Karpas-422 (cell line): ENCODE measurements at regions not wholly inside any gene's neighbourhood (a gene's known extent, or its start where the extent isn't known, plus 50 kb on each side); places are given as distances from the start of the nearest gene placed in this dataset.

Source experiments
- DNase-seq: peaks from one replicate; pipeline ENCODE4 v3.0.0-alpha.2; 2015
- H2AFZ ChIP-seq: fragments of 200-600 bp; sonication (generic); 2 replicates; pipeline ENCODE4 v1.6.1; 2014; ENCODE audit warnings: antibody characterized with exemption, low read length, mixed read lengths
- H3K27ac ChIP-seq: fragments of 200-600 bp; sonication (generic); 2 replicates; pipeline ENCODE4 v1.5.1; 2014; ENCODE audit warnings: mild to moderate bottlenecking, low read length, moderate library complexity
- H3K27me3 ChIP-seq: fragments of 200-600 bp; sonication (generic); 2 replicates; pipeline ENCODE4 v1.6.1; 2014; ENCODE audit warnings: low read length, mixed read lengths
- H3K36me3 ChIP-seq: fragments of 200-600 bp; sonication (generic); 2 replicates; pipeline ENCODE4 v1.6.1; 2014; ENCODE audit warnings: low read length, mixed read lengths; ENCODE audit not compliant: insufficient read depth
- H3K4me1 ChIP-seq: fragments of 200-600 bp; sonication (generic); 2 replicates; pipeline ENCODE4 v1.6.1; 2014; ENCODE audit warnings: mild to moderate bottlenecking, low read length, mixed read lengths
- H3K4me2 ChIP-seq: fragments of 200-600 bp; sonication (generic); 2 replicates; pipeline ENCODE4 v1.6.1; 2014; ENCODE audit warnings: low read length, low read depth, mild to moderate bottlenecking; ENCODE audit not compliant: poor library complexity, severe bottlenecking
- H3K4me3 ChIP-seq: fragments of 200-600 bp; sonication (generic); 2 replicates; pipeline ENCODE4 v1.5.1; 2014; ENCODE audit warnings: mild to moderate bottlenecking, antibody characterized with exemption, low read length, mixed read lengths
- H3K79me2 ChIP-seq: fragments of 200-600 bp; sonication (generic); 2 replicates; pipeline ENCODE4 v1.6.1; 2014; ENCODE audit warnings: mild to moderate bottlenecking, low read length, mixed read lengths
- H3K9ac ChIP-seq: fragments of 200-600 bp; sonication (generic); 2 replicates; pipeline ENCODE4 v1.6.0; 2014; ENCODE audit warnings: low read length
- H3K9me2 ChIP-seq: fragments of 200-600 bp; sonication (generic), shearing (Covaris generic); replicated peaks from 2 replicates; pipeline ENCODE4 v1.6.0; 2014; ENCODE audit warnings: mild to moderate bottlenecking, low read length, moderate library complexity; ENCODE audit not compliant: insufficient read depth
- H3K9me3 ChIP-seq: fragments of 300-700, 200-600 bp; sonication (generic); 2 replicates; pipeline ENCODE4 v1.6.1; 2014; ENCODE audit warnings: low read length, mixed read lengths
- H4K20me1 ChIP-seq: fragments of 200-600 bp; sonication (generic); 2 replicates; pipeline ENCODE4 v1.6.1; 2014; ENCODE audit warnings: mild to moderate bottlenecking, antibody characterized with exemption, low read length, low read depth; ENCODE audit not compliant: insufficient read depth

DNA sequence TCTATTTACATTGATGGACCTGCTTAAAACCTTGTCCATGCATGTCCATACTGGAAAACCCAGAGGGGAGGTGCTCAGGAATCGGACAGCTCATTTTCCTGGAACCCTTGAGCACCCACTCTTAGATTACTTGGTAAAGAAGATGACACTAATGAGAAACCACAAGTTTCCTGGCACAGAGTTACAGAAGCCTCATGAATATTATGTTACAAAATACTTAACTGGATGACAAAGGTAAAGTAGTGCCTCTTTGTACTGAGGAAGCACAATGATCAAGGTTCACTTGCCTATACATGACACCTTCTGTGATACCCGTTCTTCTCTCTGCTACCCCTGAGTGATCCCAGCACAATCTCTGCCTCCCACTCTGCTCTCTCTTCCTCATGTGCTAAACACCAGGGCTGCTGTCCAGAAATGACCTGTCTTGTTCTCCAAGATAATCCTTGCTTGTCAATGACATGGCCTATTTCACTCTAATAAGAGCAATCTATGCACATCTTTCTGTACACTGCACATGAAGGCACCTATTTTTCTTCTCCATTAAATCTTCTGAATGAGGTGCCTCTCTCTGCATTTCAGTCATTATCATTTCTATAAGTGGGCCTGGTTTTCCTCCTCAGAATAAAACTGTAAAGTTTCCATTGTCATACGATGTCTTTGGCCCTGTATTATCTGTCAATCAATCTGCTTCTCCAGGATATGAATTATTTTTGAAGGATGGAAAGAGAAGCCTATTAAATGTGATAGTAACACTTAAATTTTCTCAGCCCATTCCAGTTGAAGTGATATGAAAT, 684.0 kb upstream of the ACO1 start:
- H3K4me1 ChIP-seq = no peaks in the 10 kb centered on the region
- no peaks in the 10 kb centered on the region for H3K36me3 ChIP-seq
- H3K9me3 ChIP-seq = no peaks in the 10 kb centered on the region; the same call in 1 of the 2 replicates
- no peak overlapping the region for H3K4me3 ChIP-seq
- H3K27ac ChIP-seq = no peak overlapping the region
- H2AFZ ChIP-seq = no peak overlapping the region
- no peak overlapping the region for H3K4me2 ChIP-seq
- no peak for DNase-seq
- no peaks in the 10 kb centered on the region for H3K79me2 ChIP-seq
- H4K20me1 ChIP-seq = no peaks in the 10 kb centered on the region
- H3K9ac ChIP-seq = no peak overlapping the region
- no peaks in the 10 kb centered on the region for H3K9me2 ChIP-seq
- no peaks in the 10 kb centered on the region for H3K27me3 ChIP-seq

GRCh38 chr9:31702957-31703356, 681.5 kb upstream of the ACO1 start:
- H3K4me3 ChIP-seq = no peak overlapping the region
- no peaks in the 10 kb centered on the region for H3K27me3 ChIP-seq
- no peaks in the 10 kb centered on the region for H3K9me2 ChIP-seq
- H3K79me2 ChIP-seq = no peaks in the 10 kb centered on the region
- no peak overlapping the region for H2AFZ ChIP-seq
- H3K9ac ChIP-seq = no peak overlapping the region
- no peak for DNase-seq
- no peaks in the 10 kb centered on the region; the same call in 1 of the 2 replicates for H3K9me3 ChIP-seq
- no peaks in the 10 kb centered on the region for H3K4me1 ChIP-seq
- H4K20me1 ChIP-seq = no peaks in the 10 kb centered on the region
- H3K27ac ChIP-seq = no peak overlapping the region
- H3K36me3 ChIP-seq = no peaks in the 10 kb centered on the region
- no peak overlapping the region for H3K4me2 ChIP-seq

GRCh38 chr9:31715250-31715649, 669.2 kb upstream of the ACO1 start:
- Histone ChIP-seq H4K20me1 (no peaks in the 10 kb centered on the region), H3K9me2 (no peaks in the 10 kb centered on the region; the same call in 1 of the 2 replicates), H3K9ac (no peak overlapping the region), H3K9me3 (peaks cover 3% of the 10 kb centered on the region), H3K79me2 (no peaks in the 10 kb centered on the region), H3K4me2 (no peak overlapping the region), H3K27me3 (no peaks in the 10 kb centered on the region), H3K36me3 (no peaks in the 10 kb centered on the region), H3K4me3 (no peak overlapping the region), H2AFZ (no peak overlapping the region), H3K4me1 (no peaks in the 10 kb centered on the region), H3K27ac (no peak overlapping the region)
- no peak for DNase-seq

- H3K4me1 ChIP-seq = no peaks in the 10 kb centered on the region
- H3K9me2 ChIP-seq = peaks cover 2% of the 10 kb centered on the region; the same call in 1 of the 2 replicates
- H3K9me3 ChIP-seq = peaks cover 3% of the 10 kb centered on the region
- H3K4me3 ChIP-seq = no peak overlapping the region
- no peak overlapping the region for H3K4me2 ChIP-seq
- no peak overlapping the region for H2AFZ ChIP-seq
- H3K9ac ChIP-seq = no peak overlapping the region
- H3K79me2 ChIP-seq = no peaks in the 10 kb centered on the region
- DNase-seq = no peak
- H4K20me1 ChIP-seq = no peaks in the 10 kb centered on the region
- no peaks in the 10 kb centered on the region for H3K27me3 ChIP-seq
- H3K27ac ChIP-seq = no peak overlapping the region
- no peaks in the 10 kb centered on the region for H3K36me3 ChIP-seq
Measured at GRCh38 chr9:31719262-31719661, 665.2 kb upstream of the ACO1 start.

GRCh38 chr9:31730398-31730797, 654.0 kb upstream of the ACO1 start:
- Histone ChIP-seq H3K27me3 (no peaks in the 10 kb centered on the region), H3K9me3 (no peaks in the 10 kb centered on the region), H2AFZ (no peak overlapping the region)

GRCh38 chr9:31733166-31733565, 651.3 kb upstream of the ACO1 start:
- H3K36me3 ChIP-seq = no peaks in the 10 kb centered on the region
- H3K79me2 ChIP-seq = no peaks in the 10 kb centered on the region
- H3K27me3 ChIP-seq = no peaks in the 10 kb centered on the region
- no peak overlapping the region for H3K9ac ChIP-seq
- no peaks in the 10 kb centered on the region for H4K20me1 ChIP-seq
- no peak overlapping the region for H2AFZ ChIP-seq
- DNase-seq = no peak
- H3K4me3 ChIP-seq = no peak overlapping the region
- H3K9me2 ChIP-seq = no peaks in the 10 kb centered on the region; the same call in 1 of the 2 replicates
- no peak overlapping the region for H3K27ac ChIP-seq
- no peaks in the 10 kb centered on the region for H3K4me1 ChIP-seq
- H3K4me2 ChIP-seq = no peak overlapping the region
- no peaks in the 10 kb centered on the region for H3K9me3 ChIP-seq

More at GRCh38 chr9:31730398-31730797, 654.0 kb upstream of the ACO1 start:
- H3K79me2 ChIP-seq = no peaks in the 10 kb centered on the region
- H3K4me3 ChIP-seq = no peak overlapping the region
- H3K4me1 ChIP-seq = no peaks in the 10 kb centered on the region
- H3K36me3 ChIP-seq = no peaks in the 10 kb centered on the region
- H3K9me2 ChIP-seq = no peaks in the 10 kb centered on the region; the same call in 1 of the 2 replicates
- H3K4me2 ChIP-seq = no peak overlapping the region
- no peak for DNase-seq
- no peak overlapping the region for H3K9ac ChIP-seq
- H3K27ac ChIP-seq = no peak overlapping the region
- H4K20me1 ChIP-seq = no peaks in the 10 kb centered on the region

DNA sequence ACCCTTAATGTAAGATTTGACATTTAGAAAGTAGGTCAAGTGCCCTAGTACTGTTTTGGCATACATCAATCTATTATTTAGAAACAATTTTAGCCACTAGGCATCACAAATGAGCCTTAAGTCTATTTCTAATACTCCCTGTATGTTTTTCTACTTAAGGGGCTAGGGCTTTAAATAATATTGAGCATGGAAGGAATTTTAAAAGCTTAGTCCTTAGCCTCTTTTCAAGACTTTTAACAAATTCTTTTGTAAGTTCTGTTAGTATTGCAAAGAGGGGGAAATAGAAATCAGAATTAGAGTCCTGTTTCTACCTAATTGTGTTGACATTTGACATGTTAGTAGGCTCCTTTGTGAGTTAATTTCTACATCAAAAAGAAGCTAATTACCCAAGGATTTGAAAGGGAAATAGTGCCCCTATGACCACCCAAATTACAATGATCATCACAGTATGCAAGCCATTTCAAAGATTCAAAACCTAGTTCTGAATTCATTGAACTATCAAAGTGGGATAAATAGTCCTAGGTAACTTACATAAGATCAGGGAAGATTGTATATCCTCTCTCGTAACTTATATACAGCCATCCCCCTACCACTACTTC, 647.8 kb upstream of the ACO1 start:
- no peaks in the 10 kb centered on the region for H3K79me2 ChIP-seq
- DNase-seq = no peak
- H2AFZ ChIP-seq = no peak overlapping the region
- no peaks in the 10 kb centered on the region; the same call in 1 of the 2 replicates for H3K9me2 ChIP-seq
- H3K4me2 ChIP-seq = no peak overlapping the region
- H3K27me3 ChIP-seq = no peaks in the 10 kb centered on the region
- no peak overlapping the region for H3K9ac ChIP-seq
- H3K36me3 ChIP-seq = no peaks in the 10 kb centered on the region
- no peaks in the 10 kb centered on the region for H3K4me1 ChIP-seq
- no peak overlapping the region for H3K4me3 ChIP-seq
- no peak overlapping the region for H3K27ac ChIP-seq
- H3K9me3 ChIP-seq = no peaks in the 10 kb centered on the region
- no peaks in the 10 kb centered on the region for H4K20me1 ChIP-seq

DNA sequence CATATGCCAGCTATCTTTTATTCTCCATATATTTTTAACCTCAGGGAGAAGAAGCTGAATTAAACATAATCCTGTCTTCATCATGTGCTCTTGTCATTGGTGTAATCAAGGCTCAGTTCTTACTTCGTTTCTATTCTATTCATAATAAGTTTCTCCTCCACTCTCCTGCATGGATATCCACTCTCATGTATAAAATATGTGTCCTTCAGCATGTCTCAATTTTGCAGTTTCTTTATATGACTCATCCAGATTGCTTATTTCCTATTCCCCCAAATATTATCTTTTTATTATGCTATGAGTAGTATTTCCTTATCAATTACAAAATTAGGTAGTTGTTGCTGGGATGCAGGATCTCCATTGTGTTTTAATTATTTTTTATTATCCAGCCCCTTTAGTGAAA, 643.7 kb upstream of the ACO1 start:
- no peak overlapping the region for H3K4me2 ChIP-seq
- no peak overlapping the region for H3K9ac ChIP-seq
- no peak overlapping the region for H2AFZ ChIP-seq
- no peak overlapping the region for H3K4me3 ChIP-seq
- H3K79me2 ChIP-seq = no peaks in the 10 kb centered on the region
- no peaks in the 10 kb centered on the region for H4K20me1 ChIP-seq
- H3K36me3 ChIP-seq = no peaks in the 10 kb centered on the region
- no peaks in the 10 kb centered on the region for H3K9me3 ChIP-seq
- H3K27me3 ChIP-seq = no peaks in the 10 kb centered on the region
- no peaks in the 10 kb centered on the region for H3K4me1 ChIP-seq
- DNase-seq = no peak
- H3K9me2 ChIP-seq = no peaks in the 10 kb centered on the region
- H3K27ac ChIP-seq = no peak overlapping the region
